NCI-H748 treated with DMSO at 0.1 percent for 48 hours (cell line): ENCODE measurements at regions not wholly inside any gene's neighbourhood (a gene's known extent, or its start where the extent isn't known, plus 50 kb on each side); places are given as distances from the start of the nearest gene placed in this dataset.

ENCODE experiments used
- DNase-seq: peaks from one replicate; lab custom pipeline; 2025; lab: John Stamatoyannopoulos, UW

DNA sequence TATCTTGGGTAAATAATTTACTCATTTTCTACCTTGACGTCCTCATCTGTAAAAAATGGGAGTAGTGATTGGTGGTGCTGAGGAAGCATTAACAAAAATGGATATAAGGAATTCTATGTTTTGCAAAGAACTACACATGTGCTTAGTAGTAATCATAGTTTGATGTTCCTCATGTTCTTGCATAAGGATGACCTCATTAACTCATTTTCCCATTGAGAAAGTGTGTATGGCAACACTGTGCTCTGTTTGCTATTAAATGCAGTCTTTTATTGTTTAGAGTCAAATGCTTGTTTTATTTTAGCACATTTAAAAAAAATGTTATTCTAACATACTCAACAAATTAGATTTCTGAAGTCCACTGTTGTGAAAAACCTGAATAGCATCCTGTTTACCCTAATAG, 211.2 kb upstream of the RSPO3 start:
- DNase-seq: no peak

DNA sequence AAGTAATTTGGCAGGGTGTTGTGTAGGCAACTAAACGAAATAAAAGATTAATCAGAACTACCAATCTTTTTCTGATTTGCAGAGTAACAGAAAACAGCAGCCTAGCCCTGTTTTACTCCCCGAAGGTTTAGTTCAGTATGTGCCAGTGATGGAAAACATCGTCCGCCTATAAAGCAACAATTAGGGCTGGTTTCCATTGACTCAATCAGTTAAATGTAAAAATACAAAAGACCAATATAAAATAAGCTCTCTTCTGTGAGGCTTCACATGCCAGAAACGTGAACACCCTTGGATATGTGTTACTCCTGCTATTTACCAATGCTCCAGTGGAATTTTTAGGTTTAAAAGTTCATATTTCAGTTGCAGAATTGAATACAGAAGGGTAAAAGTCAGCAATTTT, 210.5 kb upstream of the RSPO3 start:
- no peak for DNase-seq

DNA sequence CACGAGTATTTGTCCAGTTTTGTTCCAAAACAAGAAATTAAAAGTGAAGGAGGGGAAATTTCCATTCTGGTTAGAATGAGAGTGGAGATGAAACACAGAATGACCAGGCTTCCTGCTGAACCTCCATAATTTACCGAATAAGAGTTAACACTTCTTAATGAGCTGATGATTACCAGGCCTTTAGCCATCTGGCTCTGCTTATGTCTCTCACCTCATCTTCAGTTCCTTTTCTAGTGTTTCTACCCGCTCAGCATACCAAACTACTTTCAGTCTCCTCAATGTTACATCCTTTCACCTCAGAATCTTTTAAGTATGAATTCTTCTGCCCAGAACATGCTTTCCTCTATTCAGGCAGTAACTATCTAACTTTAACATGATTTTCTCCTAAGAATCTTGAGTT, 209.0 kb upstream of the RSPO3 start:
- no peak for DNase-seq

DNA sequence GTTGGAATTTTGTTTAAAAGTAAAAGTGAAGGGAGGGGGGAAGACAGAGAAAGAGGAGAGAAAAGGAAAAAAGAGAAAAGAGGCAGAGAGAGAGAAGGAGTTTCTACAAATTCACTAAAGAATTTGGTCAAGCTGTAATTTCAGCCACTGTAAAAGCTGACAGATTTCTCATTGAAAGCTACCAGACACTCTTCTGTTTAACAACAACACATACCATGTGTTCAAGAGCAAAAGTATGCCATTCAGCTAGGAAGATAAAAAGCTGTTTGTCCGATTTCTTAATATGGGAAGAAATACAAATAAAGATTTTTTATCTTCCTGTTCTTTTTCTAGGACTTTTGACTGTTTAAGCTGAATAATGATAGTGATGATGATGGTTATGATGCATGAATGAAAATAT, 204.8 kb upstream of the RSPO3 start:
- no peak for DNase-seq

DNA sequence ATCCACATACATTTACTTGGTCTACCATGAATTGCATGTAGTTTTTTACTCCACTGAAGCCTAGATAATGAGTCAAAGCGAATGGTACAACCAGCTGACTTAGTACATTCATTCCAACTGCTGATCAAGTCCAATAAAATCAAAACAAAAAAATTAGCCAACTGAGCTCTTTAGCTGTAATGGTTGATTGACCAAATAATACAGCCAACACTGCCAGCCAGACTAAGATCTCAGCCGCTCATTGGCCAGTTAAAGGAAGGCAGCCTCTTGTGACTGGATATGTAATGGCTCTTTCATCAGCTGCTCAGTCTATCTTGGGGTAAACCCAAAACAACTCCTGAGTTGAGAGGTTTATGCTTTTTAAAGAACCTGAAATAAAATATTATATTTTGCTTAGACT, 204.3 kb upstream of the RSPO3 start:
- no peak for DNase-seq

DNA sequence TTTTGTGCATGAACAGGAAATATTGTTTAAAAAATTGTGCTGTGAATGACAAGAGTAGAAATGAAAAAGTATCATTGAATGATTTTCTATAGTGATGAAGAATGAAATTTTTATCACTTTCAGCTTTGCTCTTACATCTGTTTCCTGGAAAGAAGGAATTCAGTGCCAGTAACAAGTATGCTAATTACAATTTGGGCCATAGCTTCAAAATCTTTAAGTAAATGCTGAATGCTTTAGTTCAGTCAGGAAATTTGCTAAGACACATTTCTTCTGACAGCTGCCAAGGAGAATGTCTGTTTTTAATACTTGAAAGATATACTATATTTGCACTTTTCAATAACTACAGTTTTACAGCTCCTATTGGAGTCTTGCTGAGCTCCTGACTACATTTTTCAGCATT, 203.7 kb upstream of the RSPO3 start:
- DNase-seq: no peak

DNA sequence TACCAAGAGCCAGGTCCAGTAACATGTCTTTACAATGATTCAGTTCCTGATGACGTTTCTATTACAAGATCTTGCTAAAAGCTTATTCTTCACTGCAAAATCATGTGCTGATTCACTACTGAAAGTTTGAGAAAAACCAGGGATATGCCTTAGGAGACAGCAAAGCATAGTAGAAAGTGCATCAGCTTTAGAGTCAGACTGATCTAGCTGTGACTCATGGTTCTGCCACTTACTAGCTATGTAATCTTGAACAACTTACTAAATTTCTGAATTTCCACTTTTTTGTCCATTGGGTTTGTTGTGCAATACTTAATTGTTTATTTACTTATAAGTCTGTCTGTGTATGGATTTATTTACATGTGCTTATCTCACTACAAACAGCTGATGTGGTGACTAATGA, 198.5 kb upstream of the RSPO3 start:
- DNase-seq: no peak

DNA sequence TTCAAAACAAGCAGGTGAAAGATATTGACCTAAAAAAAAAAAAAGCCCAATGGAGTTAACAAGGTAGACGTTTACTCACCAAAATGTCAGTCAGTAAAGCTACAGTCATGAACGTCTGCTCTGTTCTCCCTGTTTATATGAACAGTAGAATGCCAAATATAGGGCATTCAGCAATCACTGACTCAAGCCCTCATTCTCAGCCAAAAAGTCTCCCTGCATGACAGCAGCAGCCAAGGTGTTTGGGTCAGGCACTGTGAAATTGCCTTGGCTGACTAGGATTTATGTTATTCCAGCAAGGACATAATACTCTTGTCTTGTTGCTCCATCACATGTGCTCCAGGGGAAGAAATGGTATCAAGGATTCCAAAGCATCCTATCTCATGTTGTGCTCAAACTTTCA, 194.7 kb upstream of the RSPO3 start:
- DNase-seq: no peak

DNA sequence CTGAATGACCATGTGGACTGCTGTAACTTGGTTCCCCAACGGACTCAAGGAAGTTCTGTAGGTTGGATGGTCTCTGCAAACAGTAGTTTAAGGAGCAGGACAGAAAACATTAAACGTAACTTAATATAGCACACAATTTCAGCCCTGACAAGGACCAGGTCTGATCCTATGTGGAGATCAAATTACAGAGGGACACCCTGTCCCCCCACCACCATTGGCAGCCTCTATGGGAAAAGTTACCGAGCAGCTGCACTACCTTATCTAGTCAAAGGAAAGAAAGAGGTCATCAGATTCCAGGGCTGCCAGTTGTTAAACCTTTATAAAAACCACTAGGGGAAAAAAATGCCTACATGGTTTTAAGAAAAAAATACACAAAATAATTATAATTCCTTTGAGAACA, 191.5 kb upstream of the RSPO3 start:
- DNase-seq: no peak

DNA sequence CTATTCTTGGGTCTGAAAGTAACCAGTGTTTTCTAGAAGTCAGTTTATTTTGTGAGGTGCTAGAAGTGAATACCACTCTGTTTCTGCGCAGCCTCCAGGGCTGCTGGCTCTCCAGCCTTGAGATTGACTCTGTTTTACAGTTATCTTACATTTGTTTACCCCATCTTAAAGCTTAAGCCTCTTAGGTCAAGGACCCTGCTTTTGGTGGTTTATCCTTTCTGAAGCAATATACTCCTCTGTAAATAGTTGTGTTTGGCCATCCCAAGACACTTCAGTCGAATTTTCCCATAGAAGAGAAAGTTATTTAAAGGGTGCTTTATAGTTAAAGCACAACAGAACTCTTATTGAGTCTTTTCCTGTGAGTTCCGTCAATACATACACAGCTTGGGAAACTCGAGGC, 190.6 kb upstream of the RSPO3 start:
- no peak for DNase-seq

DNA sequence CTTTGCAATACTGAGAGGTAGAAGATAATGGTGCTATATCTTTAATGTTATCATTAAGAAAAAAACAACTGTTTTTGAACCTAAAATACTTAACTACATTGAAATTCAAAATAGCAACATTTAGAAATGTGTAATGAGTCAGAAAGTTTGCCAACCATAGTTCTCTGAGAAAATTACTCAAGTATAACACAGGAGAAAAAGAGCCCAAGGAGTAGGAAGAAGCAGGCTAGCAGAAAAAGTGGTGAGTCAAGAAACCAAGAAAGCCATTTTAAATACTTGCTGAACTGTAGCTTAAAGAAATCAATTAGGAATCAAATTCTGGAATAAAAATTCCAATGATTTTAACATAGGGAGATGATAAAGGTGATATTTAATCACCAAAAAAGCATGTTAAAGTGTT, 181.0 kb upstream of the RSPO3 start:
- no peak for DNase-seq

DNA sequence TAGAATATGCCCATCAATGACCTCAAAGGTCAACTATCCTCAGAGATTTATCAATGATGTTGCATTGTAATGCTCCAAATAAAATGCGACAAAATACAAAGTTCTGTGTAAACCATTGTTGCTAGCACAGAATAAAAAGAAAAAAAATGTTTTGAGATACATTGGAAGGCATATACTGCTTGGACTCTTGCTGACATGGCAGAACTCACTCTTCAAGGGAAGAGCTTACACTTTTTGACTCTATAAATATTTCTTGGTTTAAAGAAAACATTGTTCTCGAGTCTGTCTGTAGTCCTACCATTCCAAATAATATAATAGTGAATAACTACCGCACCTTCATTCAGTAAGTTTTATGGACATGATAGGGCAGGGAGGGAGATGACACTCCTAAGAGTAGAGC, 178.7 kb upstream of the RSPO3 start:
- DNase-seq: no peak

DNA sequence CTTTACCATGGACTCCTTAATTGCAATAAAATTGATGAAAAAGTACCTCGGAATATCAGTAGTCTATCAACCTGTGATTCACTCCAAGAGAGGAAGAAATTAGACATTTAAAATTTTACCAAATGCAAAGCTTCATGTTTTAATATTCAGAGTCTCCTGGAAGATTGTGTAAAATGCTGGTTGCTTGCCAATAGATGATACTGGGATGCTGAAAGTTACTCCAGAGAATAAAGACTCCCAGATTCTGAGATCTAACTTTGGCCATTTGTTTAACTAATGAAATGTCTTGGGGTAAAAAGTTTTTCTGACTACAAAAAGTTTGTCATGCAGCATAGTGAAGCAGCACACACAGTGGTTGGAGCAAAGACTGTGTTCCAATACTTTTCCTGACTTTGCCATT, 176.7 kb upstream of the RSPO3 start:
- DNase-seq: no peak

DNA sequence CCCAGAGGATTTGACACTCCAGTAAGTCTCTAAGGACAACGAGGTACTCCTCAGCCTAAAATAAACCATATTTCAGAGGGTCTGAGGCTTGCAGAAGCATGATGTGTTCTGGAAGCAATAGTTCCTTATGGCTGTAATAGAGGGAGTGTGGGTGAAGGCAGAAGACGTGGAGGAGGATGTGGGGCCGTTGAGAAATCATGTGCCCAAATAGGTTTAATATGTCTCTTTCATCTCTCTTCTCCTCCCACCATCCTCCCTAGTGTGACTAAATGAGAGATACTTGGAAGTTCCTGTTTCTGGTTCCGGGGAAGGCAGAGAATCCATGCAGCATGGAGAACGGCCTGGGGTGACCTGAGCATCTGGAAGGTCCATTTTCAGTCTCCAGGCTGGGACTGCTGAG, 174.0 kb upstream of the RSPO3 start:
- no peak for DNase-seq

DNA sequence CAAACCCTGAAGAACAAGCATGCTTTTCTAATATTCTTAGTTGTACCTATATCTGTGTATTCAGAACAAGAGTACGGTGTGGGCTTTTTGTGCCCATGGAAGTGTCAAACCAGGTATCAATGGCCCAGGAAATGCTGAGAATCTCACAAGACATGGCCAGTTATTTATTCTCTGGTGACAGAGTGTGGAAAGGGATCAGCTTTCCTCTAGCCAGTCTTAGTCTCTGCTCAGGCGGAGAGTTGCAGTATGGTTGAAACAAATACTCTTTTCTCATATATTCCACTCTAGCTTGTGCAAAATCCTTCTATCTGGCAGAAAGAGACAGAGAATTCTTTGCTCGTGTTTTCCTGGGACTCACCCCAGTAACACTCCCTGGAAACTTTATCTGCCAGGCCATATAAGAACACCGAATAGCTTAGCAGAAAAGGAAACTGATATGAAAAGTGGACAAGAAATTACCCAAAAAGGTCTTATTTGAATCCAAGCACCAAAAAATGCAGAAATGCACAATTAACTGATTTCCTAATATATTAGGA, 173.3 kb upstream of the RSPO3 start:
- no peak for DNase-seq

DNA sequence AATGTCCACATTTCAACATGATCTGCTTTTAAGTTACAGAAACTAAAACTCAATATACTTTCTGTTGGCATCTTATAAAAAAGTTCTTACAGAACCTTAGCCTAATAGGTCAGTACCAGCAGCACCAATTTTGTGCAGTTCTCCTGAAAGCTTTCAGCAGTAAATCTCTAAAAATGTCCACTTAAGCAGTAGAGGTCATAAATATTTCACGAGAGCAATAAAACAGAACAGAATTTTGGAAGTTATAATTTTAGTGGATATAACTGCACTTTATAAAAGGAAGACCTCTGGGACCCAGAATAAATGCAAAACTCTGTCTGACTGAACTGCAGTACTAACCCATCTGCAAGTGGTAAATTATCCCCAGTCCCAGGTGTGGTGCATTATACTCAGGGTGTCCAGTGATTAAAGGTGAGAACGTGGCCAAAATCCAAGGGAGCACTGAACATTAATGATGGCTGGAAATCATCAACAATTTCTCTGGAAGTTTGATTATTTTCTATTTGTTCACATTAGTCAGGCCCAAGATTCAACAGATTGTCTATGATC, 172.6 kb upstream of the RSPO3 start:
- DNase-seq: no peak

DNA sequence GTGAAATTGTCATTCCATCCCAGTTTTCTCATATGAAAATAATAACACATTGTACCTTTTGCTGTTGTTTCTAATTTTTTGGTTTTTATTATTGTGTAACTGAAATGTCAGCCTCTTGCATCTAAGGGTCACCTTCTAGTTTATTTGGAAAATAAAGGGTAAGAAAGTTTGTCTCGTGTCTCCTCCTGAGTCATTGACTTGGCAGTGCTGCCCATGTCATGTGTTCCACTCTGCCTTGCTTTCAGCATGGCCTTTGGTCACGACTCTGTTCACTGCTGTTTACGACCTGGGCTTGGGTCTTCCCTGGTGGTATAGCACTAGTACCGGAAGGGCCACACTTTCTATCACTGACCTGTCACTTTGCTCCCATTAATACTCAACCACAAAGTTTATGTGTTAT, 171.4 kb upstream of the RSPO3 start:
- no peak for DNase-seq

DNA sequence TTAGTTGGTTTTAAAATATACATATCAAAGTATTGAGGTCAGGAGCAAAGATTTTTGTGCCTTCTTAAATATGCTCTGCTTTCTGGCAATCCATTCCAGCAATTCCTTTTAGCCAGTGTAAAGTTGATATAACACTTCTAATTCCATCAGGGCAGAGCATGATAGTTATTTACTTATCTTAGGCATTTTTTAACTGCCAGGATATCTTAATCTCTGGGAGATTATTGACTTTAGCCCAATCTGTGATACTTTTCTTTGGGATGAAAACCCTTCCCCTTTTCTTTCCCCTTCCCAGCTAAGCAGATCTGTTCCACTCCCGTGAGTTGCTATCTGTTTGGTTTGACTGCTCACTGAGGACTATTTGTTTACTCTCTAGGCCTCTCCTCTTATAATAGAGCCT, 168.7 kb upstream of the RSPO3 start:
- DNase-seq: no peak

DNA sequence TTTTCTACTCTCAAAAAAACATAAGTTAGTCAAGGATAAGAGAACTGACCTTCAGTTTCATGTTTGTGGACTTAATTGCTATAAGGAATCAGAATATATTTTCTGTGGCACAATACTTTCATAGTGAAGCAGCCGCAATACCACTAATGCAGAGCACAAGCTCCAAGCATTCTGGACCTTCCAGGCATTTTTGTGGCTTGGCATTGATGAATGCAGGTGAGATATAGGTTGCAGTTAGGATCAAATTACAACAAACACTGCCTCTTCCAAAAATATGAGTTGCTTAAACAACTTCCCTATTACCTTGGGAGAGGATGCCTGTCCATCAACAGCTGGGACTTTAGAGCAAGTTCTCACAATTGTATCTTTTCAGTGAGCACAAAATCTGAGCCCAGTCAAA, 162.8 kb upstream of the RSPO3 start:
- DNase-seq: no peak

DNA sequence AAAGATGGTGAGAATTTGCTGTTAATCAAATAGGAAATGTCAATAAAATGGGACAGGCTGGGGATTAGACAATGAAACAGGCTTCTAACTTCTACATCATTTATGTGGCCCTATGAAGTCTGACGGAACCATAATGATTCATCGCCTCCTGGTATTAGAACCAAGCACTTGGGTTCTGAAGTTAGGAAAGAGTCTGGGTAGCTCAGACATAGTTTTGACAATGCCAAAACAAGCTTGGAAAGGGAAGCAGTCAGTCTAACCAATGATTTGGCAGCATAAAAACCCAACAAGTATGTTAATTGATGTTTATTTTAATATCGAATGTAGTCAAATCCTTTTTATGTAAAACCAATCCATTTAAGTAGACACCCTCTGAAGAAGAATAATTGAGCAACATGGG, 160.8 kb upstream of the RSPO3 start:
- DNase-seq: no peak

DNA sequence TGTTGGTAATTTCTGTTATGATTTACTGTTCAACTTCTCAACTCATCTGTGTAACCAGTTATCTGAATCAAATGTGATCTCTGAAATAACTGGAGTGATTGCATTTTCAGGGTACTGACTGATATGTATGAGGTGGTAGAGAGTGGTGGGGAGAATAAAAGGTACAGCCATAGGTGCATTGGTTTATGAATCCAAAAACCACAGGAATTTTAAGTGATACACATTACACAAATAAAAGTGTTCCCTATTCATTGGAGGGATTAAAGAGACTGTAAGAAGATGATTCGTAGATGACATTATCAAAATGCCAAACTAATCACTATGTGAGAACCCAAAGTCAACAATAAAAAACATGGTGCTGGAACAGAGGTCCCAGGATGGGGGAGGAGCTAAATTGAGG, 158.7 kb upstream of the RSPO3 start:
- no peak for DNase-seq

DNA sequence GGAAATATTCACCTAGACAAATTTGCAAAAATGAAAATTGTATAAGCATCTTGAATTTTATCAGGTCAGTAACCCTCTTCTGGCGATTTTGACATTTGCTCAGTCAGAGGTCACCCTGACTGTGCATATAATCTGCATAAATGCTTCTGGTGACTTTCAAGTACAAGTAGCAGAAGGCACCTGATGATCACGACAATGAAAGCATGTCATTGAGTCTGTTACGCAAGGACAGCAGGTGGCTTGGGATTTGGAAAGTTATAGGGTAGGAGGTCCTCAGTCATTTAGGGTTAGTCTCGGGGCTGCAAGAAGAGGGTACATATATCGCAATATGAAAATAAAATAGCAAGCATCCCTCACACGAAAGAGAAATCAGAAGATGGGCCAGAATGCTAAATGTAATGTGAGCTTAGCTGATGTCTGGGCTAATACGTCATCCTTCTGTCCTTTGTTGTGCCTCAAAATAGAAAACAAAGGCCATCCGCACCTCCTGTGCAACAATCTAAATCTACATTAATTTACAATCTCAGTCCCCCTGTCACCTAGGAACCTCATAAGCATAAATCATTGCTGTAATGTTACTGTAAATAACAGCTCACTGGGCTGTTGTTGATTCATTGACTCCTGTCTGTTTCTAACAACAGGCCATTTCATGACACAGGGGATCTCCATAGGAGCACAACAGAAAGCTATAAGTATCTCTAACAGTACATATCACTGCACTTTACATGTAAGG, 155.2 kb upstream of the RSPO3 start:
- no peak for DNase-seq

DNA sequence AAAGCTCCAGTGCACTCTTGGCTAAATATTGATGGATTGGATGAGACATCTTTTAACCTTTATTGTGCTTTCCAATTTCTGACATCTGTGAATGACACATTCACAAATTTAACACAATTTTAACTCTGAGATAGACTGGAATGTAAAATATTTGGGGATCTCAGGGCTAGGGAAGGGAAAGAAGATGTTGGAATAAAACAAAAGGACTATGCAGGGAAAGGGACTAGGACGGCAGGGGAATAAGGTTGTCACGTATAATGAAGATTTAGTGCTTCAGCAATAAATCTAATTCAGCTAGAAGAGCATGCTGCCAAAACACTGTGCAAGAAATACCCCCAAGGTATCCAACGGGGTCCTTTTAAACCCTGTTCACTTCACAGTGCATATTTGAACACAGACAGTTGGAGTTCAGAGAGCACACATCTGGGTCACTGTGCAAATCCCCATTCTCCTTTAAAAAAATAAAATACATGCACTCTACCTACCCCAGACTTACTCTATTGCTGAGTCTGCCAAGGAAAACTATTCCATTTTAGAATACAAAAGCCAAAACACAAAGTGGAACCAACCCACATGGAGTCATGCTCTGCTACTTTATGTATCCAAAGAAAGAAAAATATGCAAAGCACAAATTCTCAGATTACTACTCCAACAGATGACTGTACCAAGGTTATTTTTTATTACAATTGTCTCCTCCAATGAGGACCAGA, 151.0 kb upstream of the RSPO3 start:
- DNase-seq: no peak
